ENCODE measurements at regions not wholly inside any gene's neighbourhood (a gene's known extent, or its start where the extent isn't known, plus 50 kb on each side); places are given as distances from the start of the nearest gene placed in this dataset.
A peak's percentile ranks its signal among the peaks of the same experiment; 100 is the strongest.

DNA sequence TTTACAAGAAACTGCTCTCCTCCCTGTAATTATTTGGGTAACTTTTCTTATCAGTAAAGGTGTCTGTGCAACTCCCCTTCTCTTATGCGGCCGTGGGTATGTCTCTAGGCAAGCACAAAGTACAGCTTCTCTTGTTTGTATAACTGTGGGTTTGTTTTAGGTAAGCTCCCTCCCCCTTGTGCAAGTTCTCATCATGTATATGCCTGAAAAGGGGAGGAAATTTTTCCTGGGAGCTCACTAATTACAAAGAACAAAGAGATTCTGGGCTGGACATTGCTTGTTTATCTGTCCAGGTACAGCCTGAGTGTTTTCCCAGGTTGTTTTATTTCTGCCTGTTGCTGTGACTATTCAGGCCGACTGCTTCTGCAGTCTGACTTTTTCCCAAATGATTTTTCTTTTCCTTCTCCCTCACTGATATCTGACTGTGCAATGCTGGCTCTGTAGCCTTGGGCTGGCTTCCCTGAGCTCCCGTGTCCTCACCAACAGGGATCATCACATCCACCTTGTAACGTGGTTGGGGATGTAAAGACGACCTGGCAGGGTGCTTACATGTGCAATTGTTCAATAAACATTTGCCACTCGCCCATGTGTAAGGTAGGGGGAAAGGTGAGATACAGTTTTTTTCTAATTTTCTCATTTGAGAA, 916.5 kb downstream of the AACS start:
- TF ChIP-seq, protein P1, sequence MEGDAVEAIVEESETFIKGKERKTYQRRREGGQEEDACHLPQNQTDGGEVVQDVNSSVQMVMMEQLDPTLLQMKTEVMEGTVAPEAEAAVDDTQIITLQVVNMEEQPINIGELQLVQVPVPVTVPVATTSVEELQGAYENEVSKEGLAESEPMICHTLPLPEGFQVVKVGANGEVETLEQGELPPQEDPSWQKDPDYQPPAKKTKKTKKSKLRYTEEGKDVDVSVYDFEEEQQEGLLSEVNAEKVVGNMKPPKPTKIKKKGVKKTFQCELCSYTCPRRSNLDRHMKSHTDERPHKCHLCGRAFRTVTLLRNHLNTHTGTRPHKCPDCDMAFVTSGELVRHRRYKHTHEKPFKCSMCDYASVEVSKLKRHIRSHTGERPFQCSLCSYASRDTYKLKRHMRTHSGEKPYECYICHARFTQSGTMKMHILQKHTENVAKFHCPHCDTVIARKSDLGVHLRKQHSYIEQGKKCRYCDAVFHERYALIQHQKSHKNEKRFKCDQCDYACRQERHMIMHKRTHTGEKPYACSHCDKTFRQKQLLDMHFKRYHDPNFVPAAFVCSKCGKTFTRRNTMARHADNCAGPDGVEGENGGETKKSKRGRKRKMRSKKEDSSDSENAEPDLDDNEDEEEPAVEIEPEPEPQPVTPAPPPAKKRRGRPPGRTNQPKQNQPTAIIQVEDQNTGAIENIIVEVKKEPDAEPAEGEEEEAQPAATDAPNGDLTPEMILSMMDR (conservative IDR thresholded peaks at IDR 0.05), result no peak
- peak overlapping the region; percentile 9; the same call in 1 of the 2 replicates for H3K27ac ChIP-seq

DNA sequence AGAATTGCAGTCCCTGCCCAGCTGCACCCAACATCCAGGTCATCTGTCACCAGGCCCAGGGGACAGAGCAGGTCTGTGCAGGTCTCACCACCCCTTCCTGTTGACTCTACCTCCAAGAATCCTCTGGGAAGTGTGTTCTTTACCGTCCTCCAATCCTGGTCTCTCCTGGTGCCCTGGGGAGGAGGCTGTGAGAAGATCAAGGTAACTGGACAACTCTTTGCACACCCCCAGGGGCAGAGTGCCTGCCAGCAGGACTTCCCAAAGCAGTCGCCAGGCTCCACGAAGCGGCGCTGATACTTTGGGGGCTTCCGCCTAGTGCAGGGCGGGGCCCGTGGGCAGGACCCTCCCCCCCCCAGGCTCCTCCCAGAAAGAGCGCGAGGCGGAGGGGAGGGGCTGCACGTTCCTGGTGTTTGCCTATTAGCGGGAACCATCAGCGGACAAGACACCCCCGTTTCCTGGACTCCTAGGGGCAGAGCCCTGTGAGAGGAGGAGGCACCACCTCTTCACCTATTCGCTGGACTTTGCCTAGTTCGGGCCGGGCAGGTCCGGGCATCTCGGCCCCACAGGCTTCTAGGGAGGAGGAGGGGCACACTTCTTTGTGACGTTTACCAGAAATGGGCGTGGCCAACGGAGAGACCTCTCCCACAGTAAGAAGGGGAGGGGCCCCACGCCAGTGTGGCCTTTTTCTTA, 918.0 kb downstream of the AACS start:
- TF ChIP-seq, protein P1 (conservative IDR thresholded peaks at IDR 0.05), result no peak
- no peak overlapping the region for H3K27ac ChIP-seq

DNA sequence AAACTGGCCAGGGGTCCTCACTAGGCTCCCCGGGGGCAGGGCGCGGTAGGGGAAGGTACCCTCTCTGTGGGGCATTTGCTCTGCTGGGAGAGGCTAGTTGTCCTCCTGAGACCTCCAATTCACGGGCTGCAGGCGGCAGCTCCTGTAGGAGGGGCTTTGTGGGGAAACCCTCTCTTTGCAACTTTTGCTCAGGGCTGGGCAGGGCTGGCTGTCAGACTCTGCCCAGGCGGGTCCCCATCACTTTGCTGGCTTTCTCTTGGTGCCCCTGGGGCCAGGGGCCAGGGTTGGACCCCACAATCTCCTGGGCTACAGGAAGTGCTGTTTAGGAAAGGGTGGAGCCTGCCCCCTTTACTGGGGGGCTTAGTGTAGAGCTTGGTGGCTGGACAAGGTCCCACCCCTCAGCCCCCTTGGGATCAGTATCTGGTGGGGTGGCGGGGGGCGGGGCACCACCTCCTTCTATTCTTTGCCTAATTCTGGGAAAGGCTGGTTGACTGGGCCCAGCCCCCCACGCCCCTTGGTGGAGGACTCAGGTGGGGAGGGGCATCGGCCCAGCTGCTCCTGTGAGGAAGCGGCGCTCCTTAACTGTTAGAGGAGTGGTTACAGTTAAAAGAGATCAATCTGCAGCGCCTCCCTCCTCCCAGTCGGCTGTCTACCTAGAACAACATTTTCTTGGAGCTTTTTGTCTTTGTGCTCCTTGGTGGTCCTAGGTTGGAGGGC, 918.7 kb downstream of the AACS start:
- TF ChIP-seq, protein P1 (conservative IDR thresholded peaks at IDR 0.05), result 0 out of 2 replicates have a peak, but pooled peaks have one; percentile 11
- no peak overlapping the region for H3K27ac ChIP-seq

DNA sequence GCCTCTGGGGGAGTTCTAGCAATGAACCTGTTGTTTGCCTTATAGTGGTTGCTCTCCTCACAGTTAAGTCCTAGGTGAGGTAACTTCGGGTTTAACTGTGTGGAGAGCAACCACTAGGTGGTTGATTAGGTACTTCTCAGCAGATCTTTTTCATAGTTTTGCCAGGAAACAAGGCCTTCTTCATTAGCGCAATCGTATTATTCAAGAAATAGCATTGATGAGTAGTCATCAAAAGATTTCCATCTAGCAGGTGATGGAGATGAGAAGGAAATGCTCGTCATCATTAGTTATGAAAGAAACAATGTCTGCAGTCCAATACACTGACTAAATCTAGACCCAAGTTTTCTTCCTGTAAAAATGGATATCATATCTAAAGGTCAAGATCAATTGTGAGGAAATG, 923.3 kb downstream of the AACS start:
- H3K27ac ChIP-seq, result no peak overlapping the region
- TF ChIP-seq, protein P1 (conservative IDR thresholded peaks at IDR 0.05), result no peak

DNA sequence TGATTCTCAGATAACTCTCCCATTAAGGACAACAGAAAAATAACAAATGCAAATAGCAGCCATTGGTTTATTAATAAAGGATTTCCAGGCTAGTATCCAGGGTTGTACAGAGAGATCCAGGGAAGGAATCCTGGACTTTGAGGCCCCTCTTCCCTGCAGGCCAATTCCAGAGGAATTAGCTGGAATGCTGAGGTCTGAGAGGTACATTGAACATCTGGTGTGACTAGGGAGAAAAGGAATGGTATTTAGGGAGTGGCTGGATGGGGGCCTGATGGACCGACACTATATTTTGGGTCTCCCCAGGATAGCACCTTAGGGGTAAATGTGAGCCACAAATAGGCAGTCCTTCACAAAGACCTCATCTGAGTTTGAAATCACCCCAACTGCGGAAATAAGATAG, 924.5 kb downstream of the AACS start:
- TF ChIP-seq, protein P1 (conservative IDR thresholded peaks at IDR 0.05), result no peak
- no peak overlapping the region for H3K27ac ChIP-seq

DNA sequence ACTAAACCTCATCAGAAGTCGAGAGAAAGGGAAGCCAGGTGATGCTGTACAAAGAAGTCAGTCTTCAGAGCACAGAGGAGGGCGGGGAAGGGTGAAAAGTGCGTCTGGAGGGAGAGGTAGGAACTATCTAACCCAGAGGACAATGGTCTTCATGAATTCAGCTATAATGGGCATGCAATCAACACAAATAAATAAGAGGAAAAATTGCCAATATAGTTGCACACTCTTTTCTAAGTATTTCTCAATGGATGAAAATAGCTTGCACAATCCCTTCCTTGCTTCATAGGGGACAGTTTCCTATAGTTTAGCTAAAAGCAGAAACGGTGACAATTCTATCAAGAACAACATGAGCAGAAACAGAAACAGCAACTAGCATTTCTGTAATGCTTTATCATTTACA, 931.2 kb downstream of the AACS start:
- no peak overlapping the region for H3K27ac ChIP-seq
- TF ChIP-seq, protein P1 (conservative IDR thresholded peaks at IDR 0.05), result no peak

DNA sequence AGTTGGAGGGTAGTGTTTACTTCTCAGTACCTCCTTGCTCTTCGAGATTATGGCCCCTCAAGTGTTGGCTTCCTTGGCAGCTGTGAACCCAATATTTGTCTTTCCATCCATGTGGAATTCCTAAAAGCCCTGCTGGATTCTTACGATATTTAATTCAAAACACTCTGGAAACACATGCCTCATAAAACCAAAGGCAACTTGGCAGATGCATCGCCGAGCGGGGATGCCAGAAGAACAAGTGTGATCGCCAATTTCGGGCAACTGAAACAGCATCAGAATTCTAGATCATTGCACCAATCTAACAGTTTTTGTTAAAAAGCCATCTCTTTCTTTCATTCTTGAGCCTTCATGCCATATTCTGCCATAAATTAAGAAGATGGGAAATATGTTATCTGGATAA, 934.4 kb downstream of the AACS start:
- TF ChIP-seq, protein P1 (conservative IDR thresholded peaks at IDR 0.05), result no peak
- H3K27ac ChIP-seq, result no peak overlapping the region

Data from VCaP (cell line).